Hematopoietic multipotent progenitor cell treated with erythropoietin and hydrocortisone succinate and interleukin-3 and kit ligand, for 17 days (in vitro differentiated cells): ENCODE measurements at regions not wholly inside any gene's neighbourhood (a gene's known extent, or its start where the extent isn't known, plus 50 kb on each side); places are given as distances from the start of the nearest gene placed in this dataset.

ENCODE experiments used
- DNase-seq: peaks from one replicate; pipeline ENCODE4 v3.0.0-alpha.2; 2015; ENCODE audit warnings: low spot score

DNA sequence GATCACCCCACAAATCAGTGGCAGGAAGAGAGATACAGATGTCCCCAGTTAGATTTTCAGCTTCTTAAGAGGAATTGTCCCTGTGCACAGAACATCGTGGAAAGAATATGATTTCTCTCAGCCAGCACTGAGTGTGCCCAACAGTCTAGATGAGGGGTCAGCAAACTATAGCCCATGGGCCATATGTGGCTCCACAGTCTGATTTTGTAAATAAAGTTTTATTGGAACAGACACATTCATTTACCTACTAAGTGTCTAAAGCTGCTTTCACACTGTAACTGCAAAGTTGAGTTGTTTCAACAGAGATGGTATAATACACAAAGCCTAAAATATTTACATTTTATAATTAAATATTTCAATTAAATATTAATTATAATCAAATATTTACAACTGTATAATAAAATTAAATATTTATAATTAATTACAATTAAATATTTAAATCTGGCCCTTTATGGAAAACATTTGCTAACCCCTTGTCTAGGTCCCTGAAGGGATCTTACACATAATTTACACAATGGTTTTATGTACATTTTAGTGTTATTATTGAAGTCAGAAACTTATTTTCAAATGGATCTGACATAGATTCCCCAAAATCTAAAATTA, 407.6 kb downstream of the PTPRU start:
- no peak for DNase-seq

DNA sequence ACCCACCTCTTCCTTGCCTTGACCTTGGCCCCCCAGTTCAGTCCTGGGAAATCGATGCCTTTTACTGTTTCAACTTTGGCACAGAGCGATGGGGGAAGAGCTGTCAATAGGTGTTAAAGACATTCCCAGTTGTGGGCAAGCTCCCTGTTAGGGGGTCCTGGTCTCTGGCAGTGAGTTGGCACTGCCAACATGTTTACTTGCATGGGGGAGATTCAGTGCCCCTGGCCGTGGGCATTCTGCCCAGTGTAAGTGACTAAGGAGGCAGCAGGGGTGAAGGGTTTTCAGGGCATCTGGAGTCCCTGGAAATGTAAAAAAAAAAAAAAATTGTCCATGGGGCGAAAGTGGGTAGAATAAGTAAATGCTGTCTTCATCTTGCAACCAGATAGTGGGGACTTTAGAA, 407.0 kb downstream of the PTPRU start:
- DNase-seq = no peak

DNA sequence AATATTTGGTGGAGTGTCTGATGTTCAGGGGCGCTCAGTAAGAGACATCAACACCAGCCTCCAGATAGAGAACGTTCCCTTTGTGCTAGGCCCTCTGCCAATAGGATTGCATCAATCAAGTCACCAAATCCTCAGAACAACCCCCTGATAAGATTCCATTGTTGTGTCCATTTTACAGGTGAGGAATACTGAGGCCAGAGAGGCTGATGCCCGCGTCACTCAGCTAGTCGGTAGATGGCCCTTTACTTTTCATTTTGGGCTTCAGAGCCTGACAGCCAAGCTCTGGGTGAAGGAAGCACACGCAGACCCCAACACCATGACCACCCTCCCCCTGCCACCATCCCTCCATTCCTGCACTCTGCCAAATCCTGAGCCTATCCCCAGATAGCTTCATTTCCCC, 406.2 kb downstream of the PTPRU start:
- no peak for DNase-seq

DNA sequence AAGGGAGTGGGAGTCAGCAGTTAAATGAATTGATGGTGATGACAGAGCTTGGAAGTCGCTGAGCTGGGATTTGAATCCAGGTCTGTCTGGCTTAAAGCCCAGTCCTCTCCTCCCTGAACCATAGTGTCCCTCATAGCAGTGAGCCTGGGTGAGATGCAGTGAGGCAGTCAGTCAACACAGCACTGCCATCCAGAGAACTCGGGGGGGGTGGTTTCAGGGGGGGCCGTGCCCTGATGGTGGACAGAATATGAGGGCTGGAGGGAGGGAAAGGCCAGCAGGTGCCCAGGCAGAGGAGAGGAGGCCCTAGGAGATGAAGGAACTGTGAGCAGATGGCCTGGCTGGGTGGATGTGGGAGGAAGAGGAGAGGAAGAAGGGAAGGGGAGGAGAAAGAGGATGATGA, 405.6 kb downstream of the PTPRU start:
- no peak for DNase-seq

DNA sequence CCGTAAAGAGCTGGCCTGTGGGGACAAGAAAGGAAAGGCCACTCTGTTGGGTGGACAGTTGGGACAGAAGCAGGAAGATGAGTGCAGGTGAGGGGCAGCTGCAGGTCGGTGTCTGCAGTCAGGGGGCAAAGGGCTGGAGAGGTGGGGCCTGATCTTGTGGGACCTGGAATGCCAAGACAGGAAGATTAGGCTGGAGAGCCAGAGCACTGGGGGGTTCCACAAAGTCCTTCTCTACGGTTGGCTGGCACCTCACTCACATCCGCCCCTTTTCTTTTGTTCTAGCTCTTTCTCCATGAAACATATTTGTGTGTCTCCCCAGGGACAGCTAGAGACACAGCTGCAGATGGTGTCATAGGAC, 404.1 kb downstream of the PTPRU start:
- DNase-seq = no peak

DNA sequence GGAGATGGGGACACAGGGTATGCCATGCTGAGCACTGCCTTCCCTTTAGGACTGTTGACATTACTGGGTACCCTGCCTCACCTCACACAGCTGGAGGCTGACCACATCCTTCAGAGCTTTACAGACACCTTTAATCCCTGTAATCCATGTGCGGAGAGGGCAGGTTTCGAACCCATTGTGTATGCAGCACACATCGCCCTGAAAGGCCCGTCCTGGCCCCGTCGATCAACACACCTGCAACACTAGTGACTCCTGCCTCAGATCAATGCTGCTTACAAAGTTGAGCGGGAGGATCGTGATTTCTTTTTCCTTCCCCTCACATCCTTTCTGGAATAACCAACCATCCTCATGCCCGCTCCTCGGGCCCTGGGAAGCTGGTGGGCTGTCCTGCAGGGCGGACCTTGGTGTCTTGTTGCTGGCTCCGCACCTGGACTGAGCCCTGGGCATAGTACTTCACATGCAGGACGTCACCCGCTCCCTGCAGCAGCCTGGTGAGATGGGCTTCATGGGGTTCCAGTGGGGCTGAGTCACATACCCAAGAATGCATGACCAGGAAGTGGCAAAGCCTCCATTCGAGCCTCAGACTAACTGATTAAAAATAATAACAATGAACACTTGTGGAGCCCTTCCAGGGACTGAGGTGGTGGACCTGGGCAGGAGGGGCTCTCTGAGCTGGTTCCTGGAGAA, 403.6 kb downstream of the PTPRU start:
- DNase-seq = no peak

DNA sequence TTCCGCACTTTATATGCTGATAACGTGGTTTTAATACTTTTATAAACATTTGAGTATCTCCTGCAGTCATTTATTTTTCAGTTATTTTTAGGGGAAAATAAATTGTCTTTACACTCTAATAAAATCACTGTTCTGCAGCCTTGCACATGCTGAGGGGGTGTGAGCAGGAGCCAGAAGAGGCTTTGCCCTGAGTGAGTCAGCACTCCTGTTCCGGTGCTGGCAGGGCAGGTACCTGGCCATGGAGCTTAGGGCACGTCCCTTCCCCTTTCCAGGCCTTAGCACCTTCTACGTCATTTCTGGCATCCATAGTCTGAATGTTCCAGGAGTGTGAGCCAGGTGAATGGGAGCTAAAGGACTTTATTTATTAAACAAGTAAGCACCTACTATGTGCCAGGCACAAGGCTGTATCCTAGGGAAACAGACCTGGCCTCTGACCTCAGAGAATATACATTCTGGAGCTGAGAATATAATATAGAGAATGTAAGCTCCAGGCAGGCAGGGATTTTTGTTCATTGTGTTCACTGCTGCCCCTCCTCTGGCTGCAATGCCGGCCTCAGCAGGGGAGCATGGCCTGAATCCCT, 402.9 kb downstream of the PTPRU start:
- no peak for DNase-seq

DNA sequence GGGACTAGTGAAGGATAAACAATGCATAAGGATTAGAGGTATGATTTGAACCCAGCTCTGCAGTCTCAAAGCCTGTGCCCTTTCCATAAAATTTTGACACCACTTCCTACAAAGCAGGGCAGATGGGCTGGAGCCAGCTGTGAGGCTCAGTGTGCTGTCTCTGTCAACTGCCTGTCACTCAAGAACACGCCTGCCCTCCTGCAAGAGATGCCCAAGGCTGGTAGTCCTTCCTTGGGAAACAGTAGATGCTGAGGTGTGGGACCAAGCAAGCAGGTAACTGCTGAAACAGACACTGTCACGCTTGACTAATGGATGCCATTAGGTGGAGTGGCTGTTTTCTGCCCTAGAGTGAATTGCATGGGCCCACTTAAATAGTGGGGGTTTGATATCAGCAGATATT, 402.0 kb downstream of the PTPRU start:
- DNase-seq = no peak

DNA sequence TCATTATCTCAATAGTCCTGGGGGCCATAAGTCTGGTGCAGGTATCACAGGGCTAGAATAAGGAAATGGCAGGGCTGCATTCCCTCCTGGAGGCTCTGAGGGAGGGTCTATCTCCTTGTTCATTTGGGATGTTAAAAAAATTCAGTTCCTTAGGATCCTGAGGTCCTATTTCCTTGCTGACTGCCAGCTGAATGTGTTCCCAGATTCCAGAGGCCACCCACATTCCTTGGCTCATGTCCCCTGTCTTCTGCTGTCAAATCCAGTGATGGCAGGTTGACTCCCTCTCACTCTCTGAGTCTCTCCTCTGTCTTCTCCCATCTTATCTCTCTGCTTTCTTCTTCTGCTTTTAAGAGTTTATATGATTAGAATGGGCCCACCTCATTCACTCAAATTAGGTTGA, 400.6 kb downstream of the PTPRU start:
- no peak for DNase-seq

DNA sequence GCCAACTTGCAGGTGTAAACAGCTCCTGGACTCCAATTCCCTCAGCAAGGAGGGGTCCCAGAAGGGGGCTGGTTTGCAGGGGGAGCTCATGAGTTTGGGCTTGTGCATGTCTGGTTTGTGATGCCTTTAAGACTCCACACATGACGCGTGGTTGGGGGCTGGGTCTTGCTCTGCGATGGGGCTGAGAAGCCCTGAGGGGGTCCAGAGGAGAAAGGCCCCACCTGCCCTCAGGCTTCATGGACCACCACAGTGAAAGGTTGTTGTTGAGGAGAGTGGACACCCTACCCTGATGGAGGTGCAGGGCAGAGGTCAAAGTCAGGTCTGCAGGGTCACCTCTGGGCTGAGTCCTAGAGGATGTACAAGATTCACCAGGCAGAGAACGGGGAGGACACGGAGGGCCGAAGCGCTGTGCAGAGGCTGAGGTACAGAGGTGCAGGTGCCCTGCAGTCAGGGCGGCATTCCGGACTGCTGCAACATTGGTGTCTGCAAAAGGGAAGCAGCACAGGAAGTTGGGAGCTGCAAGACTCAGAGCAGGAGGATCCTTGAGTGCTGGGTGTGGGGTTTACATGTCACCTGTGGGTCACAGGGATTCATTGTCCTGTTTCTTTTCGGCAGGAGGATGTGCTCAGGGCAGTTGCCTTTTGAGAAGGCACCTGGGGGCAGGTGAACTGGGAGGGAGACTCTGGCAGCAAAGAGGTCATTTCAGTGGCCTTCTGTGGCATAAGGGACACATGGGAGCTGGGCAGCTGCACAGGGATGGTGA, 399.4 kb downstream of the PTPRU start:
- no peak for DNase-seq

DNA sequence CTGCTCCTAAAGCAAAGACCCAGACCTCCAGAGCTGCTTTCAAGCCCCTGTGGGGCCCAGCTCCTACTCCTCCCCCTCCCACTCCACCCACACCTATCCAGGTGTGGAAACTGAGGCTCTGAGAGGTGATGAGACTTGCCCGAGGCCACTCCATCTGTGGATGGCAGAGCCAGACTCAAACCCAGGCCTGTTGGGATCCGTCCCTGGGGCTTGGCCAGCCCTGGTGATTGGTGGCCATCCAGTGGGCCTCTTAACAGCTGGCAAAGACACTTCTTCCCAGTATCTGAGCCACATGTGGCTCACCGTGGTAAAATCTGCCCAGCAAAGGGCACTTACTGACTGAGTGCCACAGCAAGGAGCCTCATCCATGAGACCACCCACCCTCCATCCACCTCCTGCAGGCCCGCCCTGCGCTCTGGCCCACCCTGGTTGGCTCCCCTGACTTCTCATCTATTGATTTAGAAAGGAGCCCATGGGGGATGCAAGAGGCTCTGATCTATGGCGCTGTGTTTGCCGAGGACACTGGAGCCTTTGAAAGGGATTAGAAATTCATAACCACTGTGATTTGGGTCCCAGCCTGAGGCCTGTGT, 398.5 kb downstream of the PTPRU start:
- DNase-seq = no peak

DNA sequence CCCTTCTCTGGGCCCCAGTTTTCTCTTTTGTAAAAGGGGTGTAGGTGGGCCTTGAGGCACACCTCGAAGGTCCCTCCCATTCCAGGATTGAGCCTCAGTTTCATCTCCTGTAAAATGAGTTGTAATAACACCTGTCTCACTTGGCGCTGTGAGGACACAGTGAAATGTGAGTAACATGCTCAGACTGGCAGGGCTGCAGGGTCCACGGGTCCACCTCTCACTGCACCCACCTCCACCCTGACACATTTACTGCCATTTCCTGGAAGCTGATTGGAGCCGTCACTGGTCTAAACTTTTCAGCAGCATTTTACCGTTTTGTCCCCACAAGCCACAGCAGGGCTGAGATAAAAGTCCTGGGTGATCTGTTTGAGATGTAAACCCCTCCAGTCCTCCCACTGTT, 398.0 kb downstream of the PTPRU start:
- no peak for DNase-seq

DNA sequence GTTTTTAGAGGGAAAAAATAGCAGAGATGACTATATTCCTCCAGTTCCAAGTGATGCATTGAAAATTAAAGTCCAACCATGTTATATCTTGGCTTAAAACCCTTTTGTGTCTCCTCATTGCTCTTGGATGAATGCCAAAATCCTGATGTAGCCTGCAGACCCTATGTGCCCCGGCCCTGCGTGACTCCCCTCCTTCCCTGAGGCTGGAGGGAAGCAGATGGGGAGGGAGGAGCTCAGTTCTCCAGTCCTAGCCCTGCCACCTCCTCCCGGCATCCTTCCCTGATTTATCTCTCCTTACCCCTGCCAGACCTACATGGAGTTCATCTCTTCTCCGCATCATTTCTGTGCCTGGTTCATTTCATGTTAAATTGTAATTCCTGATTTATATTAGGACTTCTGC, 397.4 kb downstream of the PTPRU start:
- no peak for DNase-seq

DNA sequence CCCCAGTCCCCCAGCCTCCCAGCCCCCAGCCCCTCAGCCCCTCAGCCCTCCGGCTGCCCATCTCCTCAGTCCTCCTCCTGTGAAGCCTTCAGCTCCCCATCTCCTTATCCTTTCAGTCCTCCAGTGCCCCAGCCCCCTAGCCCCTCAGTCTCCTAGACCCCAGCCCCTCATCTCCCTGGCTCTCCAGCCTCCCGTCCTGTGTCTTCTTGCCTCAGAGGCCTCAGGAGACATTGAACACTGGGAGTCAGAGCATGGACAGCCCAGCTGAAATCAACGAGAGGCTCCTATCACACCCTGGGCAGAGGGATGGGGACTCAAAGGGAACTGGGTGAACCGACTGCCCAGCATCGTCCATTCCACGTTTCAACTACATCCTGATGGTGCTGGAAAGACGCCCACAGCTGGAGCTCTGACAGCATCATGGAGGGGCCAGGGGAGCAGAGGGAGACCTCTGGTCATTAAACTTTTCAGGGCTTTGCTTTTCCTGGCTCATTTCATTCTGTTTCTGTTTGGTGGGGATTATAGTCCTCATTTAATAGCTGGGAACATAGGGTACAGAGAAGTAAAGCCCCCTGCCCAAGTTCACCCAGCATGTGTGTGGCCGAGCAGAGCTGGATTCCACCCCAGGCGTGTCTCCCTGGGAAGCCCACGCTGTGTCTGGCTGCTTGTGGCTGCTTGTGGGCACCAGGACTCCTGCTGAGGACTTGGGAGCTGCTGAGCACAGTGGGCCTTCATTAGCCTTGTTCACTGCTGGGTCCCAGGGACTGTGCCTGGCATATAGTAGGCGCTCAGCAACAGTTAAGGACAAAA, 396.7 kb downstream of the PTPRU start:
- DNase-seq = no peak

DNA sequence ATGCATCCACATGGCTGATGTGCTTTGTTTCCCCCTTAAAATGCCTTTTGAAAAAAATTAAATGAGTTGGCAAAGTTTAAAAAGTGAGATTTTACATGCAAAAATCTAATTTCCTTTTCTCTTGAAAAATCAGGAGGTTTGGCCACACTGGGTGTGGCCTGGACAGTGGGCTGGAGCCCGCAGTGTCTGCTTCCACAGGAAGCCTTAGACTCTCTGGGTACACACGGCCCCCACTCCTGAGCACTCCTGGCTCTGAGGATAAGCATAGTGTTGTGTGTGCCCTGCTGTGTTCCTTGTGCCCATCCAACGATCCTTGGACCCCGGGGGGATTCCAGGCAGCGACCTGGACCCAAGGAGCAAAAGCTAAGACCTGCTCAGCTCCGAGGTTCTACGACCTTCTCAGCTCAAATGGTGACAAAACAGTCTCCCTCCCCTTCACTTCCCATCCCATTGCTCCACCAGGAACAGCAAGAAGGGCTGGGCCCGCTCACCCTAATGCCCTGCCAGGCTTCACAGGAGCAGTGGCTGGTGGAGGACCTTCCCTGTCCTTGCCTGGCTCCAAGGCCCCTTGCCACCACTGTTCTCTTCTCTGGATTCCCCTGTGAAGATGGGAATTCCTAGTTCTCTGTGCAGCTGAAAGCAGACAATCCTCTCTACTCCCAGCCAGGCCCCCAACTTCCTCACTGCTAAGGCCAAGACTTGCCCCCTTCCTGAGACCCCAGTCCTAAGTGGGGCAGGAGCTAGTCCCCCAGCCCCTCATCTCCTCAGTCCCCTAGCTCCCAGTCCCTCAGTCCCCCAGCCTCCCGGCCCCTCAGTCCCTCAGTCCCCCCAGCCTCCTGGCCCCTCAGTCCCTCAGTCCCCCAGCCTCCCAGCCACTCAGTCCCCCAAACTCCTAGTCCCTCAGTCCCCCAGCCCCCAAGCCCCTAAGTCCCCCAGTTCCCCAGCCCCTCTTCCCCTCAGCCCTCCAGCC, 395.8 kb downstream of the PTPRU start:
- DNase-seq = no peak

DNA sequence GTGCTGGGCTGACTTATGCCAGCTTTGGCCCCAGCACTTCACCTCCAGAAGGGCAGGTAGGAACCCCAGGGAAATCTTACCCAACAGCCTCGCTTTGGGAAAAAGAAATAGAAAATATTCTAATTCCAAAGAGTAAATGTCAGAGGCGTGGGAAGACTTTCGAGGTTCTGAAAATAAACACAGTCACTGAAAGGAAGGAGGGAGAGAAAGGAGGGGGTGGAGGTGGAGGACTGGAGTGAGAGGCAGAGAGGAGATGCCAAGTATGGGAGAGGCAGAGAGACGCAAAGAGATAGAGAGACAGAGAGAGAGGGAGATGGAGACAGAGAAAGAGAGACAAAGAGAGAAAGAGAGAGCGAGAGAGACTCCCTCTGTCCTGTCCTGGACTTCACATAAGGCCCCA, 395.0 kb downstream of the PTPRU start:
- no peak for DNase-seq

DNA sequence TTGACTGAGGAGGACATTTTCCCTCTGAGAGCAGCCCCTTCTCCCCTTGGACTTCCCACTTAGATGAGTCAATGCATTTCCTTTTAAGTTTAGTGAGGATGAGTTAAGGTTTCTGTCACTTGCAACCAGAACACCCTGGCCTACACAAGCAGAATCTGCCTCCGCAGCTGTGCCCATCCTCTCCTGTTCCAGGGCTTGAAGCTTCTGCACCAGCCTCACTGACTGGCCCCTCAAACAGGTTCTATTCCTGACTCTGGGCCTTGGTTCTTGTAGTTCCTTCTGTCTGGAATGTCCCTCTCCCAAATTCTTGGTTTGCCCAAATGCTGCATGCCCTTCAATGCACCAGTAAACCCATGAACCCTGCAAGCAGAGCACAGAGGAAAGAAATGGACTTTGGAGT, 394.4 kb downstream of the PTPRU start:
- no peak for DNase-seq

DNA sequence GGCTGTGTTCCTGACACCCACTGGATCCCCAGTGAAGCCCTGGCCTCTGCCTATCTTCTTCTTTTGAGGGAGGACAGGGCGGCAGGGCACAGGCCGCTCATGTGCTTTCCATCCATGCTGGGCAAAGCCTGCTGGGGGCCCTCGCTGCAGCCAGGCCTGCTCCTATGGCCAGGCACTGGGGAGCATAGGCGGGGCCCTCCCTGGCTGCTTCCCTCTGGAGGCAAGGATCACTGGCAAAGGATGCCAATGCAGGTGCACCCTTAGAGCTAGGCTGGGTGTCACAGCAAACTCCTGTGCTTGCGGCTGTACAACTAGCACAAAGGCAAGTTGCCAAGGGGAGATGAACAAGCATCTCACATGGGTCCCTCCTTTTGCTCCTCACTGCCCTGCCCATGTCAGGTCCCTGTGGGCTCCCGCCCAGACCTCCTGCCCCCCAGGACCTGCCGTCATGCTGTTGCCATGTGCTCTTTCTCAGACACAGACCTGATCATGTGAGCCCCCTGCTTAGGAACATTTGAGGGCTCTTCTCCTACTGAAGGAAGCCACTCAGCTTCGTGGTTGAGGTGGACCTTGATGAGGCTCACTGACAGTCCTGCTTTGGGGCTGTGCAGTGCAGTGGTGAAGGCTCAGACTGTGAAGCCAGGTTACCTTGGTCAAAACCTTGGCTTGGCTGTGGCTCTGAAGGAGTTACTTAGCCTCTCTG, 393.6 kb downstream of the PTPRU start:
- DNase-seq = no peak

DNA sequence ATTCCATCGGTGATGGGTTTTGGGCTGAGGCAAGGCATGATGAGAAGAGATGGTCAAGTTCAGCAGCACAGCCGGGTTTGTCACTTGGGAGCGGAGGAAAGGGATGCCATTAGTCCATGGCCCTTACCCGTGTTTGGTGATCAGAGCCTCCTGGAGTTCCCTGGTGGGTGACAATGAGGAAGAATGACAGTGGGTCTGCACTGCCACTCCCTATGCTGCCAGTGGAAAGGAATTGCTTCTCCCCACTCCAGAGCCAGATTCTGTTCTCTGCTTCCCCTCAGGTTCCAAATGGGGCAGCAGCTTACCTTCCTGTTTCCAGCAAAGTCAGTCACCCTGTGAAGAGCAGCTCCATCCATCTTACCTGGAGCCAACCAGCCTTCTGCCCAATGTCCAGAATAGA, 393.1 kb downstream of the PTPRU start:
- DNase-seq = no peak

DNA sequence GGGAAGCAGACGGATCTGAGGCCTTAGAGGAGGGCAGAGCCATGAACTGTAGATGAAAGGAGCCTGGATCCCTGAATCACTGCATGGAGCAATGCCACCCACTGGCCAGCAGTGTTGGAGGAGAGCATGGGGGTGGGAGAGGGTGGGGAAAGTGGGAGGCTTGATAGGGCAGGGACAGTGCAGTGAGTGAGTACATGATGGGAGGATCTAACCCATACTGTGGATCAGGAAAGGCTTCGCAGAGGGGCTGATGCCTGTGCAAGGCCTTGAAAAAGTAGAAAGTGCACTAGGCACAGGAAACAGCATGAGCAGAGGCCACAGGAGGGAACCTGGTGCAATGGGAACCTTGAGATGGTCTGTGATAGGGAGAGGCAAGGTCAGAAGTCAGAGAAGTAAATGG, 391.9 kb downstream of the PTPRU start:
- DNase-seq = no peak
